Mesendoderm (in vitro differentiated cells): ENCODE measurements at regions not wholly inside any gene's neighbourhood (a gene's known extent, or its start where the extent isn't known, plus 50 kb on each side); places are given as distances from the start of the nearest gene placed in this dataset.
A peak's percentile ranks its signal among the peaks of the same experiment; 100 is the strongest.

ENCODE experiments used
- DNase-seq: peaks from one replicate; pipeline ENCODE4 v3.0.0; 2013
- H2AK5ac ChIP-seq: 2 replicates; pipeline ENCODE4 v1.6.1; 2013; ENCODE audit warnings: low read length, inconsistent platforms
- H2BK120ac ChIP-seq: 2 replicates; pipeline ENCODE4 v1.6.1; 2013; ENCODE audit warnings: low read depth, mild to moderate bottlenecking, low read length, moderate library complexity, mixed read lengths
- H2BK15ac ChIP-seq: replicated peaks from 2 replicates; pipeline ENCODE4 v1.6.1; 2013; ENCODE audit warnings: low read depth, mild to moderate bottlenecking, moderate library complexity
- H2BK5ac ChIP-seq: 2 replicates; pipeline ENCODE4 v1.6.1; 2013; ENCODE audit warnings: low read length, inconsistent platforms
- H3K18ac ChIP-seq: 2 replicates; pipeline ENCODE4 v1.6.1; 2013; ENCODE audit warnings: mild to moderate bottlenecking, low read length, mixed read lengths
- H3K23ac ChIP-seq: one replicate; pipeline ENCODE4 v1.6.1; 2013; ENCODE audit warnings: low read length
- H3K27ac ChIP-seq: 2 replicates; pipeline ENCODE4 v1.5.1; 2013; ENCODE audit warnings: low read depth, mild to moderate bottlenecking, inconsistent platforms, low read length, moderate library complexity
- H3K27me3 ChIP-seq: 2 replicates; pipeline ENCODE4 v1.6.1; 2013; ENCODE audit warnings: low read length, control low read depth, mild to moderate bottlenecking, inconsistent platforms; ENCODE audit not compliant: insufficient read depth, poor library complexity
- H3K36me3 ChIP-seq: 2 replicates; pipeline ENCODE4 v1.6.1; 2013; ENCODE audit warnings: low read length, inconsistent platforms; ENCODE audit not compliant: control insufficient read depth, insufficient read depth
- H3K4ac ChIP-seq: one replicate; pipeline ENCODE4 v1.6.1; 2013; ENCODE audit warnings: low read depth, mild to moderate bottlenecking, low read length, moderate library complexity
- H3K4me1 ChIP-seq: 2 replicates; pipeline ENCODE4 v1.6.1; 2013; ENCODE audit warnings: low read depth, low read length, inconsistent platforms; ENCODE audit not compliant: control insufficient read depth
- H3K4me2 ChIP-seq: 2 replicates; pipeline ENCODE4 v1.6.1; 2013; ENCODE audit warnings: low read length
- H3K4me3 ChIP-seq: 2 replicates; pipeline ENCODE4 v1.5.1; 2013; ENCODE audit warnings: mild to moderate bottlenecking, low read length
- H3K56ac ChIP-seq: one replicate; pipeline ENCODE4 v1.6.1; 2013; ENCODE audit warnings: low read length
- H3K79me1 ChIP-seq: 2 replicates; pipeline ENCODE4 v1.6.1; 2013; ENCODE audit warnings: low read length, inconsistent platforms
- H3K79me2 ChIP-seq: 2 replicates; pipeline ENCODE4 v1.6.1; 2013; ENCODE audit warnings: mild to moderate bottlenecking, low read length; ENCODE audit not compliant: control insufficient read depth, insufficient read depth
- H3K9ac ChIP-seq: 2 replicates; pipeline ENCODE4 v1.6.1; 2013; ENCODE audit warnings: low read length, inconsistent platforms
- H4K5ac ChIP-seq: one replicate; pipeline ENCODE4 v1.6.1; 2013; ENCODE audit warnings: low read length
- H4K8ac ChIP-seq: one replicate; pipeline ENCODE4 v1.6.1; 2013; ENCODE audit warnings: low read depth, mild to moderate bottlenecking, control low read depth, low read length, moderate library complexity
- WGBS: extraction: QIAGEN DNeasy Blood & Tissue Kit; methylation state at CpG from one replicate; pipeline ENCODE4 v1.1.7; 2013; ENCODE audit warnings: low lambda C conversion rate, missing lambda C conversion rate; ENCODE audit not compliant: insufficient coverage; ENCODE audit errors: extremely low coverage; 5-methylcytosine and 5-hydroxymethylcytosine counted together

GRCh38 chr5:110361471-110361870 is 365.0 kb downstream of the TMEM232 start:
- Histone ChIP-seq H3K4me2 (no peak overlapping the region), H3K56ac (no peak overlapping the region), H3K4me1 (no peaks in the 10 kb centered on the region), H3K79me1 (no peaks in the 10 kb centered on the region), H3K27ac (no peak overlapping the region), H3K27me3 (no peaks in the 10 kb centered on the region), H3K23ac (no peak overlapping the region), H3K9ac (no peak overlapping the region), H2BK15ac (no peak overlapping the region), H2AK5ac (no peak overlapping the region), H3K4ac (no peak overlapping the region), H3K36me3 (no peaks in the 10 kb centered on the region), H3K4me3 (no peak overlapping the region), H3K79me2 (no peaks in the 10 kb centered on the region), H2BK5ac (no peak overlapping the region), H4K8ac (no peak overlapping the region), H4K5ac (no peak overlapping the region), H2BK120ac (peak overlapping the region; percentile 28), H3K18ac (no peak overlapping the region)
- no peak for DNase-seq

- no peak overlapping the region for H3K4me3 ChIP-seq
- H3K36me3 ChIP-seq = no peaks in the 10 kb centered on the region
- no peak overlapping the region for H3K27ac ChIP-seq
- no peaks in the 10 kb centered on the region for H3K4me1 ChIP-seq
- H3K79me2 ChIP-seq = no peaks in the 10 kb centered on the region
- H3K27me3 ChIP-seq = no peaks in the 10 kb centered on the region
- no peak overlapping the region for H2BK15ac ChIP-seq
- WGBS = no CpG with 5 or more reads among the region's 2 CpGs
- no peak overlapping the region for H3K18ac ChIP-seq
- no peak overlapping the region for H4K5ac ChIP-seq
- DNase-seq = no peak
- no peak overlapping the region for H2AK5ac ChIP-seq
- no peak overlapping the region for H2BK120ac ChIP-seq
- H2BK5ac ChIP-seq = no peak overlapping the region
- H3K79me1 ChIP-seq = no peaks in the 10 kb centered on the region
- no peak overlapping the region for H3K4me2 ChIP-seq
- no peak overlapping the region for H3K23ac ChIP-seq
- H3K56ac ChIP-seq = no peak overlapping the region
- no peak overlapping the region for H3K4ac ChIP-seq
- H4K8ac ChIP-seq = no peak overlapping the region
- H3K9ac ChIP-seq = no peak overlapping the region
Observed at GRCh38 chr5:110362261-110362660, 364.2 kb downstream of the TMEM232 start.

GRCh38 chr5:110366716-110367115 is 359.8 kb downstream of the TMEM232 start:
- Histone ChIP-seq H4K5ac (no peak overlapping the region), H3K4me3 (no peak overlapping the region), H3K4me2 (no peak overlapping the region), H3K9ac (no peak overlapping the region), H2BK5ac (no peak overlapping the region), H3K4me1 (no peaks in the 10 kb centered on the region), H3K27me3 (no peaks in the 10 kb centered on the region), H3K27ac (no peak overlapping the region), H4K8ac (no peak overlapping the region), H3K79me2 (no peaks in the 10 kb centered on the region), H2BK120ac (no peak overlapping the region), H3K18ac (no peak overlapping the region), H3K56ac (no peak overlapping the region), H3K79me1 (no peaks in the 10 kb centered on the region), H3K23ac (no peak overlapping the region), H3K4ac (no peak overlapping the region), H2BK15ac (no peak overlapping the region), H3K36me3 (no peaks in the 10 kb centered on the region), H2AK5ac (no peak overlapping the region)
- no CpG with 5 or more reads among the region's 3 CpGs for WGBS
- peak; percentile 55 for DNase-seq
